Neuronal stem cell (in vitro differentiated cells): ENCODE measurements at regions not wholly inside any gene's neighbourhood (a gene's known extent, or its start where the extent isn't known, plus 50 kb on each side); places are given as distances from the start of the nearest gene placed in this dataset.
A peak's percentile ranks its signal among the peaks of the same experiment; 100 is the strongest.

Experiments used
- DNase-seq: peaks from one replicate; pipeline ENCODE4 v3.0.0-alpha.2; 2013; ENCODE audit warnings: low spot score
- H2AFZ ChIP-seq: one replicate; pipeline ENCODE4 v1.6.1; 2013; ENCODE audit warnings: mild to moderate bottlenecking, low read length, inconsistent platforms
- H2AK5ac ChIP-seq: 2 replicates; pipeline ENCODE4 v1.6.1; 2013; ENCODE audit warnings: low read depth, mild to moderate bottlenecking, inconsistent platforms, low read length, moderate library complexity, mixed read lengths
- H2BK120ac ChIP-seq: 2 replicates; pipeline ENCODE4 v1.6.1; 2013; ENCODE audit warnings: low read depth, mild to moderate bottlenecking, inconsistent platforms, low read length, moderate library complexity, mixed read lengths
- H2BK12ac ChIP-seq: one replicate; pipeline ENCODE4 v1.6.1; 2013; ENCODE audit warnings: low read length, inconsistent platforms
- H2BK15ac ChIP-seq: 2 replicates; pipeline ENCODE4 v1.6.1; 2013; ENCODE audit warnings: mild to moderate bottlenecking, low read length, inconsistent platforms, mixed read lengths
- H2BK5ac ChIP-seq: one replicate; pipeline ENCODE4 v1.6.1; 2013; ENCODE audit warnings: inconsistent platforms, mild to moderate bottlenecking, low read length, moderate library complexity
- H3K14ac ChIP-seq: one replicate; pipeline ENCODE4 v1.6.1; 2013; ENCODE audit warnings: low read length, inconsistent platforms
- H3K18ac ChIP-seq: 2 replicates; pipeline ENCODE4 v1.6.1; 2013; ENCODE audit warnings: low read length, inconsistent platforms
- H3K23ac ChIP-seq: 2 replicates; pipeline ENCODE4 v1.6.1; 2013; ENCODE audit warnings: low read depth, mild to moderate bottlenecking, mixed read lengths, low read length, inconsistent platforms; ENCODE audit not compliant: poor library complexity
- H3K27ac ChIP-seq: replicated peaks from 3 replicates; pipeline ENCODE4 v1.5.1; 2013; ENCODE audit warnings: low read length, inconsistent platforms
- H3K27me3 ChIP-seq, 3 experiments: 2 replicates each; pipeline ENCODE4 v1.6.1; 2013; ENCODE audit warnings: low read length in 3 of 3, mild to moderate bottlenecking in 2 of 3, inconsistent platforms in 1 of 3, low read depth in 1 of 3, mixed read lengths in 1 of 3, moderate library complexity in 1 of 3; ENCODE audit not compliant: control insufficient read depth in 3 of 3, insufficient read depth in 3 of 3
- H3K36me3 ChIP-seq, 2 donors: replicated peaks in 1 of 2; 2 replicates each; pipeline ENCODE4 v1.6.1; 2013; ENCODE audit warnings: low read length in 2 of 2; ENCODE audit not compliant: control insufficient read depth in 2 of 2, insufficient read depth in 2 of 2
- H3K4ac ChIP-seq: 2 replicates; pipeline ENCODE4 v1.6.1; 2013; ENCODE audit warnings: inconsistent platforms, mild to moderate bottlenecking, low read length, moderate library complexity
- H3K4me1 ChIP-seq, 2 donors: 1 replicate in 1 of 2; 2 replicates in 1 of 2; pipeline ENCODE4 v1.6.1; 2013; ENCODE audit warnings: low read length in 2 of 2, low read depth in 1 of 2; ENCODE audit not compliant: control insufficient read depth in 2 of 2, insufficient read depth in 1 of 2
- H3K4me2 ChIP-seq: one replicate; pipeline ENCODE4 v1.6.1; 2013; ENCODE audit warnings: mild to moderate bottlenecking, low read length, inconsistent platforms; ENCODE audit not compliant: insufficient read depth, poor library complexity, severe bottlenecking
- H3K4me3 ChIP-seq, 2 donors: 2 replicates each; pipeline ENCODE4 v1.5.1; 2013; ENCODE audit warnings: low read length in 2 of 2, mild to moderate bottlenecking in 2 of 2, inconsistent platforms in 1 of 2, moderate library complexity in 1 of 2
- H3K79me1 ChIP-seq: one replicate; pipeline ENCODE4 v1.6.1; 2013; ENCODE audit warnings: low read depth, mild to moderate bottlenecking, inconsistent platforms, low read length, moderate library complexity
- H3K9ac ChIP-seq: one replicate; pipeline ENCODE4 v1.6.1; 2013; ENCODE audit warnings: mild to moderate bottlenecking, low read depth, low read length, inconsistent platforms; ENCODE audit not compliant: poor library complexity
- H3K9me3 ChIP-seq, 2 donors: replicated peaks in 1 of 2; 2 replicates each; pipeline versions ENCODE3 to v1.6.1; 2013; ENCODE audit warnings: low read length in 2 of 2, mild to moderate bottlenecking in 2 of 2, inconsistent platforms in 1 of 2, low read depth in 1 of 2, mixed read lengths in 1 of 2, moderate library complexity in 1 of 2; ENCODE audit not compliant: control insufficient read depth in 2 of 2, insufficient read depth in 1 of 2
- H4K8ac ChIP-seq: one replicate; pipeline ENCODE4 v1.6.1; 2013; ENCODE audit warnings: low read depth, mild to moderate bottlenecking, inconsistent platforms, low read length, moderate library complexity
- H4K91ac ChIP-seq: one replicate; pipeline ENCODE4 v1.6.1; 2013; ENCODE audit warnings: low read length, low read depth, mild to moderate bottlenecking, inconsistent platforms; ENCODE audit not compliant: poor library complexity
- WGBS, 2 donors: extraction: QIAGEN DNeasy Blood & Tissue Kit; methylation state at CpG; one replicate each; pipeline ENCODE4 v1.1.7; 2013; ENCODE audit warnings: missing lambda C conversion rate in 2 of 2, mixed read lengths in 1 of 2; ENCODE audit not compliant: insufficient read length in 2 of 2, insufficient replicate concordance in 1 of 2; ENCODE audit errors: extremely low coverage in 2 of 2; 5-methylcytosine and 5-hydroxymethylcytosine counted together

- H2BK15ac ChIP-seq: no peak overlapping the region
- peak overlapping the region; percentile 100 for H2AFZ ChIP-seq
- H3K9me3 ChIP-seq: no peaks in the 10 kb centered on the region
- no peaks in the 10 kb centered on the region for H3K27me3 ChIP-seq
- no peak overlapping the region for H3K9ac ChIP-seq
- no CpG with 5 or more reads among the region's 5 CpGs for WGBS, 2 donors
- no peak overlapping the region for H3K27ac ChIP-seq
- no peak overlapping the region for H2BK120ac ChIP-seq
- H4K91ac ChIP-seq: no peak overlapping the region
- no peak overlapping the region for H2BK12ac ChIP-seq
- no peak overlapping the region for H2BK5ac ChIP-seq
- H3K18ac ChIP-seq: no peak overlapping the region
- no peak for DNase-seq
- no peak overlapping the region for H3K4ac ChIP-seq
- H3K23ac ChIP-seq: no peak overlapping the region
- H3K4me2 ChIP-seq: no peak overlapping the region
- H3K14ac ChIP-seq: no peak overlapping the region
- H3K4me1 ChIP-seq: peaks cover 1 to 14% of the 10 kb centered on the region in 2 donors
- H4K8ac ChIP-seq: no peak overlapping the region
- H3K79me1 ChIP-seq: no peaks in the 10 kb centered on the region
- no peaks in the 10 kb centered on the region for H3K36me3 ChIP-seq
- no peak overlapping the region for H2AK5ac ChIP-seq
- H3K4me3 ChIP-seq: no peak overlapping the region
Measured at GRCh38 chr3:174438501-174439145, 420.5 kb upstream of the NAALADL2 start.

- H3K4ac ChIP-seq: no peak overlapping the region
- H3K27me3 ChIP-seq: no peaks in the 10 kb centered on the region
- no peak overlapping the region for H3K23ac ChIP-seq
- H3K18ac ChIP-seq: no peak overlapping the region
- H2AK5ac ChIP-seq: no peak overlapping the region
- DNase-seq: no peak
- peak overlapping the region; percentile 100 for H2AFZ ChIP-seq
- no peak overlapping the region for H3K9ac ChIP-seq
- H3K79me1 ChIP-seq: no peaks in the 10 kb centered on the region
- peak overlapping the region; percentile 99 for H3K27ac ChIP-seq
- no CpG with 5 or more reads among the region's 12 CpGs for WGBS, 2 donors
- H2BK12ac ChIP-seq: no peak overlapping the region
- no peaks in the 10 kb centered on the region for H3K36me3 ChIP-seq
- no peaks in the 10 kb centered on the region for H3K9me3 ChIP-seq
- peaks cover 1 to 14% of the 10 kb centered on the region in 2 donors for H3K4me1 ChIP-seq
- no peak overlapping the region for H2BK120ac ChIP-seq
- peak overlapping the region; percentile 29 for H3K4me2 ChIP-seq
- H4K8ac ChIP-seq: no peak overlapping the region
- H2BK15ac ChIP-seq: no peak overlapping the region
- no peak overlapping the region for H4K91ac ChIP-seq
- peak overlapping the region; percentile 5 to 78 for H3K4me3 ChIP-seq
- H2BK5ac ChIP-seq: no peak overlapping the region
- H3K14ac ChIP-seq: no peak overlapping the region
Measured at GRCh38 chr3:174439331-174440252, 419.5 kb upstream of the NAALADL2 start.

- Histone ChIP-seq H3K4me3 (peak overlapping the region; percentile 5 to 78), H3K9ac (no peak overlapping the region), H3K4me2 (peak overlapping the region; percentile 29), H3K23ac (no peak overlapping the region), H3K18ac (no peak overlapping the region), H3K36me3 (no peaks in the 10 kb centered on the region), H2AFZ (peak overlapping the region; percentile 100), H3K27me3 (no peaks in the 10 kb centered on the region), H3K79me1 (no peaks in the 10 kb centered on the region), H2BK5ac (no peak overlapping the region), H4K8ac (no peak overlapping the region), H3K14ac (no peak overlapping the region), H3K4me1 (peaks cover 1 to 14% of the 10 kb centered on the region in 2 donors), H3K27ac (peak overlapping the region; percentile 99), H2BK15ac (no peak overlapping the region), H3K9me3 (no peaks in the 10 kb centered on the region), H3K4ac (no peak overlapping the region), H4K91ac (no peak overlapping the region), H2BK12ac (no peak overlapping the region), H2AK5ac (no peak overlapping the region), H2BK120ac (no peak overlapping the region)
- DNase-seq: no peak
- no CpG with 5 or more reads among the region's 8 CpGs for WGBS, 2 donors
Measured at GRCh38 chr3:174440253-174440701, 418.9 kb upstream of the NAALADL2 start.
